ENCODE measurements at regions not wholly inside any gene's neighbourhood (a gene's known extent, or its start where the extent isn't known, plus 50 kb on each side); places are given as distances from the start of the nearest gene placed in this dataset.
"Not testable (repeated sequence)": the region's sequence is repeated elsewhere in the genome, so short reads cannot be mapped to it uniquely, and the experiment has no call there.

- no peak for DNase-seq (ENCODE audit: low spot score)
Observed at GRCh38 chr17:73889439-73889838, 245.2 kb upstream of the SDK2 start.

GRCh38 chr17:73890831-73891405, 246.7 kb upstream of the SDK2 start:
- DNase-seq (ENCODE audit: low spot score) = no peak

- DNase-seq (ENCODE audit: low spot score) = no peak
Observed at GRCh38 chr17:73895157-73895556, 250.9 kb upstream of the SDK2 start.

- DNase-seq (ENCODE audit: low spot score) = no peak
Observed at GRCh38 chr17:73896966-73897365, 252.7 kb upstream of the SDK2 start.

GRCh38 chr17:73899839-73900238, 255.6 kb upstream of the SDK2 start:
- no peak for DNase-seq (ENCODE audit: low spot score)

GRCh38 chr17:73900516-73900915, 256.3 kb upstream of the SDK2 start:
- no peak for DNase-seq (ENCODE audit: low spot score)

GRCh38 chr17:73901249-73901648, 257.0 kb upstream of the SDK2 start:
- DNase-seq (ENCODE audit: low spot score) = no peak

- DNase-seq (ENCODE audit: low spot score) = no peak
Observed at GRCh38 chr17:73901661-73902415, 257.6 kb upstream of the SDK2 start.

- no peak for DNase-seq (ENCODE audit: low spot score)
Observed at GRCh38 chr17:73902416-73903181, 258.4 kb upstream of the SDK2 start.

- DNase-seq (ENCODE audit: low spot score) = no peak
Observed at GRCh38 chr17:73906896-73907870, 262.9 kb upstream of the SDK2 start.

GRCh38 chr17:73909186-73909585, 264.9 kb upstream of the SDK2 start:
- DNase-seq (ENCODE audit: low spot score) = no peak

- DNase-seq (ENCODE audit: low spot score) = no peak
Observed at GRCh38 chr17:73910206-73910605, 266.0 kb upstream of the SDK2 start.

- DNase-seq (ENCODE audit: low spot score) = no peak
Observed at GRCh38 chr17:73910821-73911515, 266.7 kb upstream of the SDK2 start.

GRCh38 chr17:73911726-73912372, 267.6 kb upstream of the SDK2 start:
- peak; percentile 8 for DNase-seq (ENCODE audit: low spot score)

- DNase-seq (ENCODE audit: low spot score) = no peak
Observed at GRCh38 chr17:73912373-73912746, 268.1 kb upstream of the SDK2 start.

GRCh38 chr17:73914536-73915274, 270.5 kb upstream of the SDK2 start:
- DNase-seq (ENCODE audit: low spot score) = no peak

- DNase-seq (ENCODE audit: low spot score) = not testable (repeated sequence)
Observed at GRCh38 chr17:73919033-73919432, 274.8 kb upstream of the SDK2 start.

GRCh38 chr17:73921306-73921705, 277.1 kb upstream of the SDK2 start:
- no peak for DNase-seq (ENCODE audit: low spot score)

GRCh38 chr17:73924114-73924908, 279.2 kb upstream of the RPL38 start:
- no peak for DNase-seq (ENCODE audit: low spot score)

All from A172 (cell line).